ENCODE measurements at regions not wholly inside any gene's neighbourhood (a gene's known extent, or its start where the extent isn't known, plus 50 kb on each side); places are given as distances from the start of the nearest gene placed in this dataset.

DNA sequence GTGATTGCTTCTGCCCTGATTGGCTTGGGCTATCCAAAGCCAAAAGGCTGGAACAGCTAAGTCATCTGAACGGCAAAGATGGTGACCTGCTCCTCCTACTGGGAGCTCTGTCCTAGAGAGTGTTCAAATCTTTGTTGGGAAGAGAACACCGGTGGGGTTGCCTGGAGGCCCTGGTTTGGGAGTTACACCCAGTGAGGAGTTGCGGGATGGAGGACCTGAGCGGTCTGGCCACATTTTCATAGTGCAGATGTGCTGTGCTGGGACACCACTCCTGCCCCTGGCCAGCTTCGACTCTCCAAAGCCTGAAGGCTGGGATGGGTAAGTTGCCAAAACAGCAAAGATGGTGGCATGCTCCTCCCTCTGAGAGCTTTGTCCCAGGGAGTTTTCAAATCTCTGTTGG, 795.4 kb downstream of the TRHDE start:
- Mint-ChIP-seq H3K27ac (no peak overlapping the region), H3K36me3 (no peaks in the 10 kb centered on the region), H3K27me3 (ENCODE audit: low read depth in 3 of 3) (no peaks in the 10 kb centered on the region), H3K4me1 (no peaks in the 10 kb centered on the region), H3K4me3 (no peak overlapping the region), H3K9me3 (peaks cover 5 to 25% (median 10%) of the 10 kb centered on the region in 7 donors)
- Histone ChIP-seq H3K4me3 (replicated peaks in 1 of 3; ENCODE audit: low read depth in 2 of 3, low read length in 3 of 3) (no peak overlapping the region), H3K4me2 (replicated peaks; ENCODE audit: extremely low read depth, low read length, poor library complexity, severe bottlenecking) (no peak overlapping the region), H3K4me1 (ENCODE audit: control insufficient read depth in 1 of 2, insufficient read depth in 2 of 2, low read length in 2 of 2) (no peaks in the 10 kb centered on the region), H3K27me3 (ENCODE audit: control insufficient read depth in 2 of 2, insufficient read depth in 2 of 2, low read length in 2 of 2) (no peaks in the 10 kb centered on the region), H2AFZ (ENCODE audit: insufficient read depth, low read depth, low read length, poor library complexity, severe bottlenecking) (no peak overlapping the region), H3K9me3 (replicated peaks in 1 of 2; ENCODE audit: control insufficient read depth in 1 of 2, insufficient read depth in 1 of 2, low read length in 2 of 2) (peaks cover 20 to 26% of the 10 kb centered on the region in 2 donors), H3K27ac (ENCODE audit: low read depth in 1 of 2, low read length in 2 of 2) (no peak overlapping the region), H4K20me1 (ENCODE audit: insufficient read depth, low read length) (no peaks in the 10 kb centered on the region), H3K79me2 (ENCODE audit: insufficient read depth, low read length) (no peaks in the 10 kb centered on the region), H3K36me3 (replicated peaks in 1 of 2; ENCODE audit: control insufficient read depth in 1 of 2, insufficient read depth in 2 of 2, low read length in 2 of 2) (no peaks in the 10 kb centered on the region), H3K9ac (ENCODE audit: insufficient read depth, low read length, poor library complexity, severe bottlenecking) (no peak overlapping the region)
- intact Hi-C loops (cut with micrococcal nuclease) = no loop called here
- TF ChIP-seq, protein P1, sequence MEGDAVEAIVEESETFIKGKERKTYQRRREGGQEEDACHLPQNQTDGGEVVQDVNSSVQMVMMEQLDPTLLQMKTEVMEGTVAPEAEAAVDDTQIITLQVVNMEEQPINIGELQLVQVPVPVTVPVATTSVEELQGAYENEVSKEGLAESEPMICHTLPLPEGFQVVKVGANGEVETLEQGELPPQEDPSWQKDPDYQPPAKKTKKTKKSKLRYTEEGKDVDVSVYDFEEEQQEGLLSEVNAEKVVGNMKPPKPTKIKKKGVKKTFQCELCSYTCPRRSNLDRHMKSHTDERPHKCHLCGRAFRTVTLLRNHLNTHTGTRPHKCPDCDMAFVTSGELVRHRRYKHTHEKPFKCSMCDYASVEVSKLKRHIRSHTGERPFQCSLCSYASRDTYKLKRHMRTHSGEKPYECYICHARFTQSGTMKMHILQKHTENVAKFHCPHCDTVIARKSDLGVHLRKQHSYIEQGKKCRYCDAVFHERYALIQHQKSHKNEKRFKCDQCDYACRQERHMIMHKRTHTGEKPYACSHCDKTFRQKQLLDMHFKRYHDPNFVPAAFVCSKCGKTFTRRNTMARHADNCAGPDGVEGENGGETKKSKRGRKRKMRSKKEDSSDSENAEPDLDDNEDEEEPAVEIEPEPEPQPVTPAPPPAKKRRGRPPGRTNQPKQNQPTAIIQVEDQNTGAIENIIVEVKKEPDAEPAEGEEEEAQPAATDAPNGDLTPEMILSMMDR (IDR thresholded peaks at IDR 0.05) = no peak
- no peak for DNase-seq
- WGBS (ENCODE audit: insufficient coverage) = 80% methylated on average over 4 of the region's 5 CpGs

DNA sequence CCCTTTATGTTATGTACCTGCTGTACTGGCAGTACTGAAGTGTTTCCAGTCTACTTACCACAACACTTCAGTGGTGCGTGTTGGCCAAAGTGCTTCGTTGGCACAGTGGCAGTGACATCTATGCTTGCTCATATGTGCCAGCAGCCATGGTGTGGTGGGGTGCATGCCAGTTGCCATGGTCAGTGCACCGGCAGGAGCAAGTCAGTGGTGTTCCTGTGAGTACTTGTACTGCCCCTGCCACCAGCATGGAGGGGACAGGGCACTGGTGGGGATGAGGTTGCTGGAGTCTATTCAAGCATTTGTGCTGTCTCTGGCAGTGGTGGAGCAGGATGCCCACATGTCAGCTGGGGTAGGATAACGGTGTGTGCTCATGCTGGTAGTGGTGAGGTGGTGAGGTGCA, 800.0 kb downstream of the TRHDE start:
- no peaks in the 10 kb centered on the region for H3K4me1 ChIP-seq (ENCODE audit: control insufficient read depth in 1 of 2, insufficient read depth in 2 of 2, low read length in 2 of 2)
- no peak overlapping the region for H3K4me2 ChIP-seq (replicated peaks; ENCODE audit: extremely low read depth, low read length, poor library complexity, severe bottlenecking)
- no peak overlapping the region for H3K27ac ChIP-seq (ENCODE audit: low read depth in 1 of 2, low read length in 2 of 2)
- Mint-ChIP-seq H3K36me3 (no peaks in the 10 kb centered on the region), H3K27me3 (ENCODE audit: low read depth in 3 of 3) (no peaks in the 10 kb centered on the region), H3K4me3 (peak overlapping the region in 1 of 2 donors; percentile 11), H3K27ac (no peak overlapping the region), H3K9me3 (peaks cover 10 to 46% (median 18%) of the 10 kb centered on the region in 7 donors), H3K4me1 (no peaks in the 10 kb centered on the region)
- TF ChIP-seq, protein P1 (IDR thresholded peaks at IDR 0.05) = no peak
- peaks cover 42 to 53% of the 10 kb centered on the region in 2 donors for H3K9me3 ChIP-seq (replicated peaks in 1 of 2; ENCODE audit: control insufficient read depth in 1 of 2, insufficient read depth in 1 of 2, low read length in 2 of 2)
- H3K36me3 ChIP-seq (replicated peaks in 1 of 2; ENCODE audit: control insufficient read depth in 1 of 2, insufficient read depth in 2 of 2, low read length in 2 of 2) = no peaks in the 10 kb centered on the region
- DNase-seq = no peak
- no peak overlapping the region for H3K4me3 ChIP-seq (replicated peaks in 1 of 3; ENCODE audit: low read depth in 2 of 3, low read length in 3 of 3)
- H3K9ac ChIP-seq (ENCODE audit: insufficient read depth, low read length, poor library complexity, severe bottlenecking) = no peak overlapping the region
- intact Hi-C loops (cut with micrococcal nuclease) = no loop called here
- H3K27me3 ChIP-seq (ENCODE audit: control insufficient read depth in 2 of 2, insufficient read depth in 2 of 2, low read length in 2 of 2) = no peaks in the 10 kb centered on the region
- H3K79me2 ChIP-seq (ENCODE audit: insufficient read depth, low read length) = no peaks in the 10 kb centered on the region
- 79% methylated on average over 3 of the region's 4 CpGs for WGBS (ENCODE audit: insufficient coverage)
- no peaks in the 10 kb centered on the region for H4K20me1 ChIP-seq (ENCODE audit: insufficient read depth, low read length)
- no peak overlapping the region for H2AFZ ChIP-seq (ENCODE audit: insufficient read depth, low read depth, low read length, poor library complexity, severe bottlenecking)

Measured in CD14-positive monocyte (primary cell).